Fibroblast of lung (primary cell): ENCODE measurements at regions not wholly inside any gene's neighbourhood (a gene's known extent, or its start where the extent isn't known, plus 50 kb on each side); places are given as distances from the start of the nearest gene placed in this dataset.

Source experiments
- CTCF ChIP-seq, 2 donors: IDR thresholded peaks in 1 of 2; conservative IDR thresholded peaks in 1 of 2; 1 replicate in 1 of 2; 2 replicates in 1 of 2; pipeline ENCODE4 v1.5.1; 2011 to 2012; ENCODE audit warnings: low read length in 2 of 2, control low read depth in 1 of 2, inconsistent platforms in 1 of 2, low read depth in 1 of 2, mild to moderate bottlenecking in 1 of 2
- EZH2 ChIP-seq: IDR thresholded peaks from 2 replicates; pipeline ENCODE4 v1.5.1; 2012; ENCODE audit warnings: low read length, control low read depth, mild to moderate bottlenecking; ENCODE audit errors: missing control alignments

DNA sequence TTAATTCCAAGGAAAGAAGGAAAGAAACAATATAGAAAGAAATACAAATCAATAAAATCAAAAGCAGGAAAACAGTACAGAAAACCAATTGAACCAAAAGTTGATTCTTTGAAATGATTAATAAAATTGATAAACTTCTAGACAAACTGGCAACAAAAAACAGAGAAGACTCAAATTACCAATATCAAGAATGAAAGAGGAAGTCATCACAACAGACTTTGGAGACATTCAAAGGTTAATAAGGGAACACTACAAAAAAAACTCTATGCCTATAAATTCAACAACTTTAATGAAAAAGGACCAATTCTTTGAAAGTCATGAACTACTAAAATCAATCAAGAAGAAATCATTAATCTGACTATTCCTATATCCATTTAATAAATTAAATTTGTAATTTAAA is 329.3 kb upstream of the NR5A2 start:
- no peak for TF ChIP-seq CTCF (conservative IDR thresholded peaks at IDR 0.05 in 1 of 2, IDR thresholded peaks at IDR 0.05 in 1 of 2; ENCODE audit: low read depth in 1 of 2, low read length in 2 of 2)
- no peak for TF ChIP-seq EZH2
